Stimulated activated effector memory CD8-positive, alpha-beta T cell treated with anti-CD3 and anti-CD28 coated beads, Interleukin-12 subunit alpha, Interleukin-12 subunit beta, amount 100 ng/mL, for 72 hours (primary cell): ENCODE measurements at regions not wholly inside any gene's neighbourhood (a gene's known extent, or its start where the extent isn't known, plus 50 kb on each side); places are given as distances from the start of the nearest gene placed in this dataset.

Source experiments
- ATAC-seq: fragments of 150-1000 bp; cut with Tn5 transposase; 2 replicates; pipeline ENCODE4 v1.10.0; 2021
- DNase-seq, 2 donors: peaks; one replicate each; pipeline ENCODE4 v3.0.0; 2021 to 2022; ENCODE audit warnings: low spot score in 2 of 2
- H3K27ac Mint-ChIP-seq: one replicate; pipeline ENCODE4 v1.8.0; 2022; ENCODE audit warnings: mild to moderate bottlenecking, mixed read lengths
- H3K36me3 Mint-ChIP-seq: one replicate; pipeline ENCODE4 v1.8.0; 2022; ENCODE audit warnings: mild to moderate bottlenecking, mixed read lengths
- H3K4me1 Mint-ChIP-seq: one replicate; pipeline ENCODE4 v1.8.0; 2022; ENCODE audit warnings: mixed read lengths
- H3K4me3 Mint-ChIP-seq: one replicate; pipeline ENCODE4 v1.8.0; 2022; ENCODE audit warnings: mild to moderate bottlenecking, mixed read lengths
- H3K9me3 Mint-ChIP-seq: one replicate; pipeline ENCODE4 v1.8.0; 2022; ENCODE audit warnings: mixed read lengths

- no peak for ATAC-seq
- no peak for DNase-seq
- Mint-ChIP-seq H3K27ac (no peak overlapping the region), H3K4me1 (no peaks in the 10 kb centered on the region), H3K9me3 (peaks cover 7% of the 10 kb centered on the region), H3K36me3 (no peaks in the 10 kb centered on the region), H3K4me3 (no peak overlapping the region)
Measured at GRCh38 chr4:44121210-44121609, 327.4 kb downstream of the KCTD8 start.
